GM19372 (cell line): ENCODE measurements at regions not wholly inside any gene's neighbourhood (a gene's known extent, or its start where the extent isn't known, plus 50 kb on each side); places are given as distances from the start of the nearest gene placed in this dataset.
"Not testable (repeated sequence)": the region's sequence is repeated elsewhere in the genome, so short reads cannot be mapped to it uniquely, and the experiment has no call there.

Source experiments
- ATAC-seq: cut with Tn5 transposase; IDR thresholded peaks from one replicate; pipeline ENCODE4 v1.9.1; 2021; ENCODE audit warnings: mild to moderate bottlenecking, low read depth, moderate library complexity; ENCODE audit not compliant: unreplicated experiment

DNA sequence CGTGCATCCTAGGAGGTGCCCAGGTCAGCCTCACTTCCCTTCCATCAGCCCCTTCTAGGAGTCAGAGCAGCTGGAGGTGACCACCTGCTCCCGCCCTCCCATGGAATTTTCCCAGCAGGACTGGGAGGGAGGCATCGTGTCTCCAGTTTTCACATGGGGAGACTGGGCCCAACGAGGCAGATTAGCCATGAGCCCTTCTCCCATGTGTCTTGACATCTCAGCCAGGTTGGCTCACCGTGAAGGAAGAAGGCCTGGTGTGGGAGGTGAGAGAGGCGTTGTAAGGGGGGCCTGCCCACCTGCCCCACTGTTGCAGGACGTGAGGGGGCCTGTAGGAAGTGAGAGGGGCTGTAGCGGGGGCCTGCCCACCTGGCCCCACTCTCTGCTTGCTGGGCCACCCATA is 1521.4 kb downstream of the BRD1 start:
- no peak for ATAC-seq

- no peak for ATAC-seq
Measured at GRCh38 chr22:48305726-48306235, 1521.9 kb downstream of the BRD1 start.

DNA sequence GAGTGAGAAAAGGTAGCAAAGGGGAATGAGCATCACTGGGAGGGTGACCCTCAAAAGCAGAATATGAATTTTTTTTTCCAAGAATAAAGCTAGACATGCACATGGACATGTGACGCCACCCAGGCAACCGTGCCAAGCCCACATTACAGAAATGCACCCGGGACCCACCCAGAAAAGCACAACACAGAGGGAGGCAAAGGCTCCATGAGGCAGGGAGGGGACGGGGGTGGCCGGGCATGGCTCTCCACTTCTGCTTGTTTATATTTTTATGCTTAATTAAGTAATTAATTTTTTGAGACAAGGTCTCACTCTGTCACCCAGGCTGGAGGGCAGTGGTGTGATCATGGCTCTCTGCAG is 1524.3 kb downstream of the BRD1 start:
- ATAC-seq = no peak

- no peak for ATAC-seq
Measured at GRCh38 chr22:48302657-48303368, 1524.9 kb downstream of the BRD1 start.

- ATAC-seq = no peak
Measured at GRCh38 chr22:48301908-48302307, 1525.8 kb downstream of the BRD1 start.

GRCh38 chr22:48301421-48301820 is 1526.3 kb downstream of the BRD1 start:
- no peak for ATAC-seq

GRCh38 chr22:48300877-48301276 is 1526.8 kb downstream of the BRD1 start:
- no peak for ATAC-seq

DNA sequence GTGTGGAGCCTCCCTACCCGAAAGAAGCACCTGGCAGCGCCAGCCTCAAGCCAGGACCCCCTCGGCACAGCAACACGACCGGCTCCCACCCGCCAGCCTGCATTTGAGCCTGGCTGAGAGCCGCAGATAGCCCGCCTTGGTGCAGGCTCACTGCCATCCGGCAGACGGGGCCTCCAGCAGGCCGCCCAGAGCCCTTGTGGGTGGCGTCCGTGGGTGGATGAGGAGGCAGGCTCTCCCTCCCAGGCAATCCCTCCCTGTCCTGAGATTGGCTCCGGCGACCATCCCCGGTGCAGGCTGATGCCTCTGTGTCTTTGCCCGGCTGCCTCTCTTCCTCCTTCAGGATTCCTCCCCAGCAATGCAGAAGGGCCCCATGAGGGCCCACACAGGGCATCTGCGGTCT is 1527.9 kb downstream of the BRD1 start:
- no peak for ATAC-seq

DNA sequence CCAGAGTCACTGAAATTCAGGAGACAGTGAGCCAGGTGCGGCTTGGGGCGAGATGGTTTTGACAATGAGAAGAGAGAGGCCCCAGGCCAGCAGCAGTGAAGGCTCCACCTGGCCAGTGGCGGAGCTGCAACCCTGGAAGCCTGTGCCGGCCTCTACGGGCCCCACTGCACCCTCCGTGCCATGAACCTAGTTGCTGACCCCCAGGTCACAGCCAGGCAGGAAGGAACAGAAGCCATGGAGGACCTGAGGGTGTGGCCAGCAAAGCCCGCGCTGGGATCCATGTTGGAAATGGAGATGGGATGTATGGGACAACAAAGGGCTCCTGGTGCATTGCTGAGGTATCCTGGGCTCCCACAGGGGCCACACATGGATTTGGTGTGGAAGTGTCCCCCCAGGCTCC is 1528.5 kb downstream of the BRD1 start:
- ATAC-seq = no peak

DNA sequence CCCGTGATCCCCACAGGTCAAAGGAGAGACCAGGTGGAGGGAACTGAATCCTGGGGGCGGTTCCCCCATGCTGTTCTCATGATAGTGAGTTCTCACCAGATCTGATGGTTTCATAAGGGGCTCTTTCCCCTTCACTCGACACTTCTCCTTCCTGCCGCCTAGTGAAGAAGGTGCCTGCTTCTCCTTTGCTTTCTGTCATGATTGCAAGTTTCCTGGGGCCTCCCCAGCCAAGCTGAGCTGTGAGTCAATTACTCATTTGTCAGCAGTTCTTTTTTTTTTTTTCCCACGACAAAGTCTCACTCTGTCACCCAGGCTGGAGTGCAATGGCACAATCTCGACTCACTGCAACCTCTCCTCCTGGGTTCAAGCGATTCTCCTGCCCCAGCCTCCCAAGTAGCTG is 1530.4 kb downstream of the BRD1 start:
- no peak for ATAC-seq

DNA sequence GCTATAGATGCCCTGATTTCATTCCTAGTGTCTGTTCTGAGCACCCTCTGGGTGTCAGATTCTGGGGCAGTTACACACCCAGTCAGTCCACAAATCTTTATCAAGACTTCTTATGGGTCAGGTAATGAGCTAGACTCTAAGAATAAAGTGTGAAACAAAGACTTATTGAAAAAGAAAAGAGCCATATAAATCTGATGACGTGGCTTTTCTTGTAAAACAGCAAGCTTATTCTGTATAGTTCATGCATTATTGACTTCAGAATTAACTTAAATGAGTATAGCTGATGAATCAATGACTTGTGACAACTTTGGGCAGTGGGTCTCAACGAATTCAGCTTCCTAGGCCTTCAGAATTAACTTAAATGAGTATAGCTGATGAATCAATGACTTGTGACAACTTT is 1527.5 kb downstream of the TBC1D22A start:
- ATAC-seq = not testable (repeated sequence)

DNA sequence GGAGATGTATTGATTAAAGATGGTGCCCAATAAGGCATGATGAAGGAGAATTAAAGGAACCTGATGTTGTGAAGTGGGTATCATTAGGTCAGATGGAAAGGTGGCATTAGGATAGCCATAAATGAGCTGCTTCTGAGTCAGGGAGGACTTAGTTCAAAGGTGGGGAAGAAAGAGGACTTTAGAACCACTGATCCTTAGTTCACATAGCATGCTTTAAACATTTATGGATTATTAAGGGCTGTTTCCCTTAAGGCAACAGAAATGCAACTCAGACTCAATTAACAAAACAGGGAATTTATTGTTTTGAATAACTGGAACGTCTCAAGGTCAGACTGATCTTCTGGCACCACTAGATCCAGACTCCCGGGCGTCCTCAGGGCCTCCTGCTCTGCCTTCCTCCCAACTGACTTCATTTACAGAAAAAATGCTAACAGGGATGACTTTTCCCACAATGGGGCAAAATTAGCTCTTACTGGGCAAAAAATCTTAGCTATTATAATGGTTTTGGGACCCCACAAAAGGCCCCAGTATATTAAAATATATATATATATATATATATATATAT is 1526.0 kb downstream of the TBC1D22A start:
- no peak for ATAC-seq

- no peak for ATAC-seq
Measured at GRCh38 chr22:48287031-48287430, 1524.6 kb downstream of the TBC1D22A start.

DNA sequence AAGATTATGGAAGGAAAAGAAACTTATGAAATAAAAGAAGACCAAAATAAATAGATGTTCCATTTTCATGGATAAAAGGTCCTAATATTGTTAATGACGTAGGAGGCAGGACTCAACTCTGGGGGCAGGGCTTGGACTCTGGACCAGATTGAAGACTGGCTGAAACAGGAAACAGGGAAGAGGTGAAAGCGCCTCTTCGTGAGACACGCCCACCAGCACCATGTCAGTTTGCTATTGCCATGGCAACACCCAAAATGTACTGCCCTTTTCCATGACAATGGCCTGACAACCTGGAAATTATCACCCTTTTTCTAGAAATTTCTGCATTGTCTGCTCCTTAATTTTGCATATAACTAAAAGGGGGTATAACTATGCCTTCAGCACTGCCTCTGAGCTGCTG is 1522.2 kb downstream of the TBC1D22A start:
- ATAC-seq = no peak

DNA sequence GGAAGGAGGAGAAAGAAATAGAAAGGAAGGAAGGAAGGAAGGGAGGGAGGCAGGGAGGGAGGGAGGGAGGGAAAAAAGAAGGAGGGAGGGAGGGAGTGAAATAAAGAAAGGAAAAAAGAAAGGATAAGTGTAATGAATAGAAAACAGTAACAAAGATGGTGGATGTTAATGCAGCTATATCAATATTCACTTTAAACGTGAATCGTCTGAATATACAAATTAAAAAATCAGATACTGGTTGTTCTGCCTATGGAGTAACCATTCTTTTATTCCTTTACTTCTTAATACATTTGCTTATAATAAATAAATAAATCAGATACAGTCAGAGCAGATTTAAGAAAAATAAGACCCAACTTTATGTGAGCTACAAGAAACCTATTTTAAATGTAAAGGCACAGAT is 1520.4 kb downstream of the TBC1D22A start:
- no peak for ATAC-seq

- no peak for ATAC-seq
Measured at GRCh38 chr22:48279461-48279756, 1517.0 kb downstream of the TBC1D22A start.

DNA sequence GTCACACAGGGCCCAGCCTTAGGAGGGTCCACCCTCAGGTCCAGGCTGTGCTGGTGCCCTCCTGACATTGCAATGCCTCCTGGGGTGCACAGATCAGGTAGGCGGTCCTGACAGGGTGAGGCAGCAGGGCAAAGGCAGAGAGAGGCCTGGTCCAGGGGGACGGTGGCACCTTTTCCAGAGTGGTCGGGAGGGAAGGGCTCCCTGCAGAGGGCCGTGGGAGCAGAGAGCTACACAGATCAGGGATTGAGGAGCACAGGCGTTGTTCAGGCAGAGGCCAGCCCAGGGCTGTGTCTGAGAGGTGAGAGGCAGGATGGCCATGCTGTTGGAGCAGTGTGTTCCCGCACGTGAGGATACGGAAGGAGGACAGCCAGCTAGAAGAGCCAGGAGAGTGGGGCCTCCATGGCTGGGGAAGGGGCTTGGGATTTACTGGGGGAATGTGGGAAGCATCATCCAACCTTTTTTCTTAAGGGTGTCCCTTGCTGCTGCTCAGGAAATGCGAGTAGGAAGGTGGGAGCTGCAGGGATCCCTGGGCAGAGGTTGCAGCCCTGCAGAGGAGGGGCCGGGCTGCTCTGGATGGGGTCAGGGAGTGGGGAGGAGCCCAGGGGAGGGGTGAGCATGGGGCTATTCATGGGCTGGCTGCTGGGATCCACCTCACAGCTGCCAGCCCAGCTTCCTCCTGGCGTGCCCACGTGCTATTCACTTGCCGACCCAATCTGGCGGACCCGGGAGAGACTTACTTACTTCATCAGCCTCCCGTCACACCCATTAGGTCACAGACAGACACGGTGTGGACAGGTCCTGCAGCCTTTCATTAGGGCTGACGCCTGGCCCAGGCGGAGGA is 1516.4 kb downstream of the TBC1D22A start:
- no peak for ATAC-seq

DNA sequence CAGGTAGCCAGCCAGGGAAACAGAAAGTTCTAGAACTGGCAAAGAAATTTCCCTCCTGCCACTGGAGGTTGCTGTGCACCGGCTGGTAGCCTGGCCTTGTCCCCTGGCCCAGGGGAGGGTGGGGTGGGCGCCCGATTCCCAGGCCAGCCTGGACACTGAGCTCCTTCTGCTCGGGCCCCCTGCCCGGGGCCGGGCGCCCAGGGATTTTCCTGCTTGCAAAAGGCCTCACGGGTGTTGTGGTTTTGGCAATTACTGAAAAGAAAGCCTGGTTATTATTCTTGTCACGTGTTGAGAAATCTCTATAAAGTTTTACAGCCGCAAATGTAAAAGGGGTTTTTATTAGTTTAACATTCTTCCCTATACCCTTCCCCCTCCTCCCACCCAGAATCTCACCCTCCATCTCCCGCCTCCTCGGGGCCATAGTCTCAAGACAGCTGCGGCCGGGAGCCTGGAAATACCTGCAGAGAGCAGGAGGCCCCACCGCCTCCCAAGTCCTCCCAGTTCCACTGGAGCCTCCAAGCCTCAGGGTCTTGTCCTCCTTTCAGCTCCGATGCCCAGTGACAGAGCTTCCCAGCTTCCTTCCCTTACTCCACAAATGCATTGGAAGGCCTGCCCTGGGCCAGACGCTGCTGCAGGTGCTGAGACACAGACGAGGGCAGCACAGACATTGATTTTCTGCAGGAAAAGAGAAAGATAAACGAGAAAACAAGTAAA is 1515.6 kb downstream of the TBC1D22A start:
- no peak for ATAC-seq

DNA sequence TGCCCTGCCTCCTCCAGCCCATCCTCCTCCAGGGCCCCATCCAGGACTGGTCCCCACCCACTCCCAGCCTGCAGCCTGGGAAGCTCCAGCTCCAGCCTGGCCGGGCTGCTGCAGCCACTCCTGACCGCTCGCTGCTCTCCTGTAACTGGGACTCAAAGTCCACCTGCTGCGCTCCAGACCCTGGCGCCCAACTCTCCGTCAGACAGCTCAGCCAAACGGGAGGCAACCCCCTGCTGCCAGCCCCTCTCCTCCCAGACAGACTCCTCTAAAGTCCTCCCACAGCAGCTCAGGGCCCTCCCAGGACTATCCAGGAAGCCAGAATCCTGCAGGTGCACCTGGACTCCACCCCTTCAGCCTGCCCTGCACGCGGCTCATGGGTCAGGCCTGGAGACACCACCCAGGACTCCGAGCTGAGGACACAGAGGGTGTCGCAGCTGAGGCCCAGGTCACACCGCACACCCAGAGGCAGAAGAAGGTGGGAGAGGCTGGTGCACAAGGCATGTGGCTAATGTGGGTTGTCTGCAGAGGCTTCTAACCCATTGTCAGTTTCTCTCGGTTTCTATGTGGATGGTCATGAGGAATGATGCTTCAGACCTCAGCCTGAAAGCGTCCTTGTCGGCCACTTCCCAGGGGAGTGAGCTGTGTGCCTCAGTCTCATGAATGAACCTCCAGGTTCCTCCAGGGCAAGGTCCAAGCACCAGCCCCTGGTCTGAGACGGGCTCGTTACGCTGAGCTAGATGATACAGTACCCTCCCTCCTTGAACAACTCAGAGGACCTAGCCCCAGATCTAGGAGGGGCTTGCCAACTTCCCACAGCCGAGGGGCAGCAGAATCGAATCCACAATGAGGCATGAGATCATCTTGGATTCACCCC is 1514.8 kb downstream of the TBC1D22A start:
- ATAC-seq = no peak

DNA sequence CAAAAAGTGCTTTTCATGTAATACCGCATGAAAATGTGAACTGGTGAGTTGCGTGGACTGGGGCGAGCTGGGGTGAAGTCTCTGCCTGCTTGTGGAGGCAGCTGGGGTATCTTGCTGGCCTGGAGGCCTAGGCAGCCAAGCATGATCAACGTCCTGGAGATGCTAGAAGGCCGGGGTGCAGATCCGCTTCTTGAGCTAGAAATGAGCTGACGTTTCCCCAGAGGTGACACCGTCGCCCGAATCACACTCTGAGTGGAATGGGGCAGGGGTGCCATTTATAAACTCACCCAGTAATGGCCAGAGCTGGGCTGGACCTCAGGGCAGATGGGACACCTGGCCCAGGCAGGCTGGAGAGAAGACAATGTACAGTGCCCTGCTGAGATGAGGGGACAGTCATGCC is 1513.0 kb downstream of the TBC1D22A start:
- no peak for ATAC-seq
